WTC11 (cell line): ENCODE measurements at regions not wholly inside any gene's neighbourhood (a gene's known extent, or its start where the extent isn't known, plus 50 kb on each side); places are given as distances from the start of the nearest gene placed in this dataset.

Experiments used
- ATAC-seq: fragments of 200-7000 bp; cut with Tn5 transposase; 2 replicates; pipeline ENCODE4 v1.10.0; 2021; ENCODE audit warnings: mild to moderate bottlenecking, moderate library complexity
- CTCF ChIA-PET: fragments of 300-600 bp; sonication (Branson Sonifier 250); formaldehyde crosslinking; loops from one replicate; lab custom pipeline; 2021; ENCODE audit warnings: antibody characterized with exemption; lab: Charles Lee
- POLR2A ChIA-PET: fragments of 350-600 bp; sonication (Branson Sonifier 250); formaldehyde crosslinking; loops from one replicate; lab custom pipeline; 2021; ENCODE audit warnings: antibody characterized with exemption; lab: Charles Lee
- DNase-seq: peaks from one replicate; pipeline ENCODE4 v3.0.0; 2021; ENCODE audit warnings: low spot score
- H3K27ac Mint-ChIP-seq: 2 replicates; pipeline ENCODE4 v1.8.0; 2021; ENCODE audit warnings: mixed read lengths
- H3K27me3 Mint-ChIP-seq: 2 replicates; pipeline ENCODE4 v1.8.0; 2021; ENCODE audit warnings: low read depth, mild to moderate bottlenecking, moderate library complexity, mixed read lengths
- H3K36me3 Mint-ChIP-seq: 2 replicates; pipeline ENCODE4 v1.8.0; 2021; ENCODE audit warnings: mixed read lengths
- H3K4me1 Mint-ChIP-seq: 2 replicates; pipeline ENCODE4 v1.8.0; 2022; ENCODE audit warnings: mixed read lengths
- H3K4me3 Mint-ChIP-seq: 2 replicates; pipeline ENCODE4 v1.8.0; 2021; ENCODE audit warnings: mild to moderate bottlenecking, moderate library complexity, mixed read lengths
- H3K9me3 Mint-ChIP-seq: 2 replicates; pipeline ENCODE4 v1.8.0; 2021; ENCODE audit warnings: mixed read lengths
- AFF4 ChIP-seq: sonication (generic); formaldehyde crosslinking; IDR thresholded peaks from 2 replicates; pipeline ENCODE4 v1.8.1; 2023; ENCODE audit warnings: mild to moderate bottlenecking, missing genetic modification reagents, borderline replicate concordance
- ARID4B ChIP-seq: sonication (generic); formaldehyde crosslinking; IDR thresholded peaks from 2 replicates; pipeline ENCODE4 v1.8.0; 2023; ENCODE audit warnings: missing genetic modification reagents, mild to moderate bottlenecking, borderline replicate concordance
- E2F4 ChIP-seq: sonication (generic); formaldehyde crosslinking; IDR thresholded peaks from 2 replicates; pipeline ENCODE4 v1.8.1; 2022; ENCODE audit warnings: low read depth, mild to moderate bottlenecking, moderate library complexity, missing genetic modification reagents, borderline replicate concordance
- EMX1 ChIP-seq: fragments of 250-450 bp; sonication (Bioruptor Pico); IDR thresholded peaks from 2 replicates; pipeline ENCODE4 v1.8.0; 2021; ENCODE audit warnings: mild to moderate bottlenecking
- FOXJ3 ChIP-seq: sonication (generic); formaldehyde crosslinking; IDR thresholded peaks from 2 replicates; pipeline ENCODE4 v1.9.0; 2021; ENCODE audit warnings: missing genetic modification reagents, mild to moderate bottlenecking, borderline replicate concordance
- FOXP1 ChIP-seq: sonication (generic); formaldehyde crosslinking; IDR thresholded peaks from 2 replicates; pipeline ENCODE4 v1.8.0; 2022; ENCODE audit warnings: missing genetic modification reagents, mild to moderate bottlenecking, moderate library complexity, borderline replicate concordance
- MAX ChIP-seq: sonication (generic); formaldehyde crosslinking; IDR thresholded peaks from 2 replicates; pipeline ENCODE4 v1.8.0; 2022; ENCODE audit warnings: mild to moderate bottlenecking, missing genetic modification reagents
- MLX ChIP-seq: sonication (generic); formaldehyde crosslinking; IDR thresholded peaks from 2 replicates; pipeline ENCODE4 v1.8.1; 2023; ENCODE audit warnings: mild to moderate bottlenecking, missing genetic modification reagents, moderate library complexity
- NFYB ChIP-seq: sonication (generic); formaldehyde crosslinking; conservative IDR thresholded peaks from 2 replicates; pipeline ENCODE4 v1.8.0; 2022; ENCODE audit warnings: low read depth, missing genetic modification reagents
- OVOL2 ChIP-seq: fragments of 250-450 bp; sonication (Bioruptor Pico); IDR thresholded peaks from 2 replicates; pipeline ENCODE4 v1.9.0; 2021; ENCODE audit warnings: mild to moderate bottlenecking, borderline replicate concordance
- TEAD1 ChIP-seq: sonication (generic); formaldehyde crosslinking; IDR thresholded peaks from 2 replicates; pipeline ENCODE4 v1.8.0; 2022; ENCODE audit warnings: mild to moderate bottlenecking, missing genetic modification reagents
- ZNF121 ChIP-seq: sonication (generic); formaldehyde crosslinking; IDR thresholded peaks from 2 replicates; pipeline ENCODE4 v1.8.0; 2023; ENCODE audit warnings: missing genetic modification reagents
- ZNF263 ChIP-seq: sonication (generic); formaldehyde crosslinking; IDR thresholded peaks from 2 replicates; pipeline ENCODE4 v1.8.1; 2022; ENCODE audit warnings: low read depth, mild to moderate bottlenecking, moderate library complexity, missing genetic modification reagents
- ZNF281 ChIP-seq: sonication (generic); formaldehyde crosslinking; IDR thresholded peaks from 2 replicates; pipeline ENCODE4 v1.8.0; 2023; ENCODE audit warnings: mild to moderate bottlenecking, missing genetic modification reagents
- ZNF416 ChIP-seq: fragments of 250-450 bp; sonication (Bioruptor Pico); IDR thresholded peaks from 2 replicates; pipeline ENCODE4 v1.9.0; 2021; ENCODE audit warnings: mild to moderate bottlenecking, inconsistent platforms
- ZNF423 ChIP-seq: fragments of 250-450 bp; sonication (Bioruptor Pico); IDR thresholded peaks from 2 replicates; pipeline ENCODE4 v2.1.2; 2022; ENCODE audit warnings: mild to moderate bottlenecking, moderate library complexity
- ZNF512 ChIP-seq: sonication (generic); formaldehyde crosslinking; IDR thresholded peaks from 2 replicates; pipeline ENCODE4 v1.8.1; 2022; ENCODE audit warnings: missing genetic modification reagents, borderline replicate concordance

- peaks cover 39% of the 10 kb centered on the region for H3K9me3 Mint-ChIP-seq
- no peaks in the 10 kb centered on the region; the same call in 1 of the 2 replicates for H3K27me3 Mint-ChIP-seq
- peaks cover 37% of the 10 kb centered on the region for H3K36me3 Mint-ChIP-seq
- H3K27ac Mint-ChIP-seq: no peak overlapping the region
- no peaks in the 10 kb centered on the region for H3K4me1 Mint-ChIP-seq
- DNase-seq (no peak), ATAC-seq (no peak)
- POLR2A ChIA-PET: no interaction called here
- no peak overlapping the region for H3K4me3 Mint-ChIP-seq
- TF ChIP-seq ZNF512 (CRISPR knock-in tag) (no peak), ZNF263 (CRISPR knock-in tag) (no peak), ZNF121 (CRISPR knock-in tag) (no peak), TEAD1 (CRISPR knock-in tag) (no peak), ZNF423 (CRISPR knock-in tag) (no peak), FOXJ3 (CRISPR knock-in tag) (no peak), FOXP1 (CRISPR knock-in tag) (no peak), AFF4 (no peak), ZNF416 (CRISPR knock-in tag) (no peak)
- TF ChIP-seq, all 79 proteins: peak for 0
- CTCF ChIA-PET: no interaction called here
These were observed 141.6 kb upstream of the THBS2 start for GRCh38 chr6:169395080-169395805.

- Mint-ChIP-seq H3K4me1 (no peaks in the 10 kb centered on the region), H3K9me3 (peaks cover 53% of the 10 kb centered on the region)
- TF ChIP-seq NFYB (CRISPR knock-in tag) (no peak), ARID4B (CRISPR knock-in tag) (no peak), OVOL2 (CRISPR knock-in tag) (no peak), E2F4 (CRISPR knock-in tag) (no peak), MAX (CRISPR knock-in tag) (no peak), FOXJ3 (CRISPR knock-in tag) (no peak), TEAD1 (CRISPR knock-in tag) (no peak), EMX1 (CRISPR knock-in tag) (no peak), MLX (no peak), ZNF281 (CRISPR knock-in tag) (no peak)
These were observed 140.1 kb upstream of the THBS2 start for GRCh38 chr6:169393753-169394152.

More at GRCh38 chr6:169393753-169394152, 140.1 kb upstream of the THBS2 start:
- H3K27ac Mint-ChIP-seq: no peak overlapping the region
- H3K36me3 Mint-ChIP-seq: peaks cover 50% of the 10 kb centered on the region
- no peak overlapping the region for H3K4me3 Mint-ChIP-seq
- ATAC-seq (no peak), DNase-seq (no peak)
- CTCF ChIA-PET: no interaction called here
- H3K27me3 Mint-ChIP-seq: peaks cover 2% of the 10 kb centered on the region
- POLR2A ChIA-PET: no interaction called here
